ENCODE measurements at regions not wholly inside any gene's neighbourhood (a gene's known extent, or its start where the extent isn't known, plus 50 kb on each side); places are given as distances from the start of the nearest gene placed in this dataset.

DNA sequence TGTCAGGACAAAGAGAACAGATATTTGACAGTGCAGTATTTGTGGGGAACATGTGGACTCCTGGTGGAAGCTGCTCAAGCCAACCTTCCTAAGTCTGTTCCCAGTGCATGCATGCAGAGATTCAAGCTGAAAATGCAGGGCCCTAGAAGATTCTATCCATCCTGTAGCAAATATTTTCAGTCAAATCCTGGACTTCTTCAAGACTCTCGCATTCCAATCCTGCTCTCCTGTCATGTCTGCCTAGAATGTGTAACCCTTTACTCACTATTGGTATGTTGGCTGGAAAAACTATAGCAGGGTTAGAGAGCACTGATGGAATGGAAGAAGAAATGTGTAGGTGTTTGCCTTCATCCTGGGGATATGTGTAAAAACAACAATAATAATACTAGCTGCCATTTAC lies 385.6 kb upstream of the PKN2 start:
- Mint-ChIP-seq H3K27ac (no peak overlapping the region), H3K9me3 (no peaks in the 10 kb centered on the region), H3K36me3 (ENCODE audit: low read depth) (no peaks in the 10 kb centered on the region), H3K27me3 (ENCODE audit: insufficient read depth) (no peaks in the 10 kb centered on the region), H3K4me1 (no peaks in the 10 kb centered on the region), H3K4me3 (no peak overlapping the region)
- DNase-seq: no peak
- H3K36me3 ChIP-seq (ENCODE audit: control insufficient read depth, insufficient read depth, low read length): no peaks in the 10 kb centered on the region
- TF ChIP-seq, protein P1, sequence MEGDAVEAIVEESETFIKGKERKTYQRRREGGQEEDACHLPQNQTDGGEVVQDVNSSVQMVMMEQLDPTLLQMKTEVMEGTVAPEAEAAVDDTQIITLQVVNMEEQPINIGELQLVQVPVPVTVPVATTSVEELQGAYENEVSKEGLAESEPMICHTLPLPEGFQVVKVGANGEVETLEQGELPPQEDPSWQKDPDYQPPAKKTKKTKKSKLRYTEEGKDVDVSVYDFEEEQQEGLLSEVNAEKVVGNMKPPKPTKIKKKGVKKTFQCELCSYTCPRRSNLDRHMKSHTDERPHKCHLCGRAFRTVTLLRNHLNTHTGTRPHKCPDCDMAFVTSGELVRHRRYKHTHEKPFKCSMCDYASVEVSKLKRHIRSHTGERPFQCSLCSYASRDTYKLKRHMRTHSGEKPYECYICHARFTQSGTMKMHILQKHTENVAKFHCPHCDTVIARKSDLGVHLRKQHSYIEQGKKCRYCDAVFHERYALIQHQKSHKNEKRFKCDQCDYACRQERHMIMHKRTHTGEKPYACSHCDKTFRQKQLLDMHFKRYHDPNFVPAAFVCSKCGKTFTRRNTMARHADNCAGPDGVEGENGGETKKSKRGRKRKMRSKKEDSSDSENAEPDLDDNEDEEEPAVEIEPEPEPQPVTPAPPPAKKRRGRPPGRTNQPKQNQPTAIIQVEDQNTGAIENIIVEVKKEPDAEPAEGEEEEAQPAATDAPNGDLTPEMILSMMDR (conservative IDR thresholded peaks at IDR 0.05): no peak
- H3K4me1 ChIP-seq (ENCODE audit: control insufficient read depth, insufficient read depth, low read length): no peaks in the 10 kb centered on the region
- H3K9ac ChIP-seq (ENCODE audit: extremely low read depth, low read length, poor library complexity, severe bottlenecking): no peak overlapping the region
- H3K9me3 ChIP-seq (ENCODE audit: control insufficient read depth, low read length): no peaks in the 10 kb centered on the region
- no peak overlapping the region for H3K27ac ChIP-seq (ENCODE audit: low read depth, low read length)
- 79 to 100% methylated on average over 1 of the region's 1 CpG for WGBS, 2 experiments (ENCODE audit: insufficient coverage in 1 of 2, insufficient read length in 1 of 2)
- no peaks in the 10 kb centered on the region for H3K27me3 ChIP-seq (ENCODE audit: control insufficient read depth, insufficient read depth, low read length, poor library complexity, severe bottlenecking)
- no peak overlapping the region for H3K4me3 ChIP-seq (ENCODE audit: low read length)

DNA sequence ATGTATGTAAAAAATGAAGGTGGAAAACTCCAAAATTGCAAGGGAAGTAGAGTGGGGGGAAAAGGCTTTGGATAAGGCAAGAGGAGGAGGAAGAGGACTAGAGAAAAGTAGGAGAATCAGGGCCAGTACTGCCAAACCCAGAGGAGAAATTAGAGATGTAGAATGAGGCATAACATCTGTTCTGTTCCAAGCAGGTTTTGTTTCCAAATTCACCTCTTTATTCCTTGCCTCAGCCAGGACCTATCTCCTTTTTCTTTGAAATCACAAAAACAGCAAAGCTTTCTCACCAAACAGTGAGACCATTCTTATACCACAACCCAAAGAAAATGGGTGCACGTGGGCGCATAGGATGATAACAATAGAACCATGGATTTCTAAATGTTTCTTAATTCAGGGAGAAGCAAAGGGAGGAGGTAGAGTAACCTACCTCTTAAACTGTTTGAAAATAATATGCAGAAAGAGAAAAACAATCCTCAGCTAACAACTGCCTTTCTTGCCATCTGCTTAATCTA lies 383.3 kb upstream of the PKN2 start:
- H3K36me3 Mint-ChIP-seq (ENCODE audit: low read depth): no peaks in the 10 kb centered on the region
- Histone ChIP-seq H3K4me1 (ENCODE audit: control insufficient read depth, insufficient read depth, low read length) (peaks cover 6% of the 10 kb centered on the region), H3K27ac (ENCODE audit: low read depth, low read length) (no peak overlapping the region), H3K36me3 (ENCODE audit: control insufficient read depth, insufficient read depth, low read length) (no peaks in the 10 kb centered on the region), H3K27me3 (ENCODE audit: control insufficient read depth, insufficient read depth, low read length, poor library complexity, severe bottlenecking) (no peaks in the 10 kb centered on the region), H3K4me3 (ENCODE audit: low read length) (no peak overlapping the region), H3K9me3 (ENCODE audit: control insufficient read depth, low read length) (peaks cover under 1% of the 10 kb centered on the region), H3K9ac (ENCODE audit: extremely low read depth, low read length, poor library complexity, severe bottlenecking) (no peak overlapping the region)
- peaks cover 4% of the 10 kb centered on the region for H3K4me1 Mint-ChIP-seq
- H3K4me3 Mint-ChIP-seq: no peak overlapping the region
- H3K27me3 Mint-ChIP-seq (ENCODE audit: insufficient read depth): peaks cover 4% of the 10 kb centered on the region
- 100% methylated on average over 2 of the region's 2 CpGs; no CpG with 5 or more reads in 1 of the 2 experiments for WGBS, 2 experiments (ENCODE audit: insufficient coverage in 1 of 2, insufficient read length in 1 of 2)
- TF ChIP-seq, protein P1 (conservative IDR thresholded peaks at IDR 0.05): no peak
- DNase-seq: no peak
- H3K9me3 Mint-ChIP-seq: no peaks in the 10 kb centered on the region
- no peak overlapping the region for H3K27ac Mint-ChIP-seq

DNA sequence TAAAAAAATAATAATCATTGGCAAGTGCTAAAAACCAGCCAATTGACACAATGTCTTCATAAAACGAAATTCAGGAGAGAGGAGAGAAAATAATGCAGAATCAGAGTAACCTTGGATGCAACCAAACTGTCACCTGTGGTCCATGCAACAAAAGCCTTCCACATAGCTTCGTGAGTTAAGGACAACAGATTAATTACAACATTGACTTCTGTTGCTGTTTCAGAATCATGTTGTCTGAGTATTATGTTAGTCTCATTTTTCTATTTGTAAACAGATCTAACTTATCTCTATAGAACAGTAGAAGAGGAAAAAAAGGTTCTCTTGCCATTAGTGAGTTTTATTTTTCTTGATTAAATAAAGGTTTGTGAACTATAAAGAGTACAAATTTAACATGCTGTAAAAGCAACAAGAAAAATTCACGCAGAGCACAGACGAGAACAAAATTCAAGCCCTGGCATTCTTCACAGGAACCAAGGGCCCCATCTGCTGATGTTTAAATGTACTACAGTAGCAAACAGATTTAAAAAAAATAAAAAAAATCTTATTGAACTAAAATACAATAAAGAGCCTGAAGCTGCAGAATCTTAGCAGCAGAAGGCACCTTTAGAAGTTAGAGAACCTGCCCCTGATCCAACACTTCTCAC lies 381.1 kb upstream of the PKN2 start:
- Histone ChIP-seq H3K36me3 (ENCODE audit: control insufficient read depth, insufficient read depth, low read length) (no peaks in the 10 kb centered on the region), H3K4me1 (ENCODE audit: control insufficient read depth, insufficient read depth, low read length) (peaks cover 6% of the 10 kb centered on the region), H3K27ac (ENCODE audit: low read depth, low read length) (no peak overlapping the region), H3K9me3 (ENCODE audit: control insufficient read depth, low read length) (peaks cover 20% of the 10 kb centered on the region), H3K9ac (ENCODE audit: extremely low read depth, low read length, poor library complexity, severe bottlenecking) (no peak overlapping the region), H3K4me3 (ENCODE audit: low read length) (no peak overlapping the region), H3K27me3 (ENCODE audit: control insufficient read depth, insufficient read depth, low read length, poor library complexity, severe bottlenecking) (peaks cover 5% of the 10 kb centered on the region)
- DNase-seq: peak; percentile 49
- TF ChIP-seq, protein P1 (conservative IDR thresholded peaks at IDR 0.05): peak; percentile 81
- no peaks in the 10 kb centered on the region for H3K9me3 Mint-ChIP-seq
- H3K27me3 Mint-ChIP-seq (ENCODE audit: insufficient read depth): peaks cover 13% of the 10 kb centered on the region
- H3K4me3 Mint-ChIP-seq: no peak overlapping the region
- no peak overlapping the region for H3K27ac Mint-ChIP-seq
- peaks cover 4% of the 10 kb centered on the region for H3K4me1 Mint-ChIP-seq
- 67% methylated on average over 4 of the region's 4 CpGs; no CpG with 5 or more reads in 1 of the 2 experiments for WGBS, 2 experiments (ENCODE audit: insufficient coverage in 1 of 2, insufficient read length in 1 of 2)
- no peaks in the 10 kb centered on the region for H3K36me3 Mint-ChIP-seq (ENCODE audit: low read depth)
